HG03103 (cell line): ENCODE measurements at regions not wholly inside any gene's neighbourhood (a gene's known extent, or its start where the extent isn't known, plus 50 kb on each side); places are given as distances from the start of the nearest gene placed in this dataset.

Experiments used
- ATAC-seq: cut with Tn5 transposase; IDR thresholded peaks from one replicate; pipeline ENCODE4 v1.9.1; 2021; ENCODE audit warnings: low read depth; ENCODE audit not compliant: unreplicated experiment

GRCh38 chr6:53974941-53975340 is 136.3 kb upstream of the MLIP start:
- no peak for ATAC-seq

- ATAC-seq: no peak
Observed at GRCh38 chr6:53975941-53976615, 135.2 kb upstream of the MLIP start.

- ATAC-seq: no peak
Observed at GRCh38 chr6:53977551-53977950, 133.7 kb upstream of the MLIP start.

- peak; percentile 53 for ATAC-seq
Observed at GRCh38 chr6:53979468-53980067, 131.7 kb upstream of the MLIP start.

- ATAC-seq: no peak
Observed at GRCh38 chr6:53982366-53983050, 128.7 kb upstream of the MLIP start.

GRCh38 chr6:53983301-53983700 is 127.9 kb upstream of the MLIP start:
- no peak for ATAC-seq

- no peak for ATAC-seq
Observed at GRCh38 chr6:53984163-53984562, 127.1 kb upstream of the MLIP start.

GRCh38 chr6:53984581-53984980 is 126.7 kb upstream of the MLIP start:
- ATAC-seq: no peak

GRCh38 chr6:53985366-53985765 is 125.9 kb upstream of the MLIP start:
- ATAC-seq: no peak

- ATAC-seq: no peak
Observed at GRCh38 chr6:53986165-53986720, 125.0 kb upstream of the MLIP start.

- ATAC-seq: no peak
Observed at GRCh38 chr6:53986721-53987521, 124.3 kb upstream of the MLIP start.

GRCh38 chr6:53987522-53987888 is 123.7 kb upstream of the MLIP start:
- no peak for ATAC-seq

- no peak for ATAC-seq
Observed at GRCh38 chr6:53989504-53989903, 121.7 kb upstream of the MLIP start.

- no peak for ATAC-seq
Observed at GRCh38 chr6:53992522-53992921, 118.7 kb upstream of the MLIP start.

GRCh38 chr6:53994201-53994600 is 117.0 kb upstream of the MLIP start:
- ATAC-seq: no peak

GRCh38 chr6:53995935-53996334 is 115.3 kb upstream of the MLIP start:
- ATAC-seq: no peak

GRCh38 chr6:53998303-53998702 is 112.9 kb upstream of the MLIP start:
- no peak for ATAC-seq

- no peak for ATAC-seq
Observed at GRCh38 chr6:53999088-53999755, 112.0 kb upstream of the MLIP start.

GRCh38 chr6:54002116-54002515 is 109.1 kb upstream of the MLIP start:
- no peak for ATAC-seq

GRCh38 chr6:54003316-54003715 is 107.9 kb upstream of the MLIP start:
- ATAC-seq: no peak
